GM23338 (cell line): ENCODE measurements at regions not wholly inside any gene's neighbourhood (a gene's known extent, or its start where the extent isn't known, plus 50 kb on each side); places are given as distances from the start of the nearest gene placed in this dataset.

ENCODE experiments used
- ATAC-seq: fragments of 200-7000 bp; cut with Tn5 transposase; 3 replicates; pipeline ENCODE4 v1.9.1; 2020
- DNase-seq: peaks from one replicate; pipeline ENCODE4 v3.0.0-alpha.2; 2015; ENCODE audit warnings: low spot score
- H2AFZ ChIP-seq: fragments of 200-600 bp; sonication (generic); 2 replicates; pipeline ENCODE4 v1.8.0; 2016; ENCODE audit warnings: antibody characterized with exemption, mild to moderate bottlenecking, moderate library complexity
- H3F3A ChIP-seq: fragments of 200-600 bp; sonication (generic); replicated peaks from 2 replicates; pipeline ENCODE4 v1.8.0; 2017; ENCODE audit warnings: antibody characterized with exemption, mixed run types, low read depth
- H3K27ac ChIP-seq: fragments of 200-600 bp; sonication (generic); 2 replicates; pipeline ENCODE4 v1.6.1; 2016; ENCODE audit warnings: low read depth
- H3K27me3 ChIP-seq: fragments of 200-600 bp; sonication (generic); 2 replicates; pipeline ENCODE4 v1.8.0; 2016; ENCODE audit warnings: mild to moderate bottlenecking, mixed run types, moderate library complexity; ENCODE audit not compliant: insufficient read depth
- H3K36me3 ChIP-seq: fragments of 200-600 bp; sonication (generic); 2 replicates; pipeline ENCODE4 v1.8.0; 2016; ENCODE audit warnings: mild to moderate bottlenecking; ENCODE audit not compliant: insufficient read depth
- H3K4me1 ChIP-seq: fragments of 200-600 bp; sonication (generic); 2 replicates; pipeline ENCODE4 v1.8.0; 2016; ENCODE audit warnings: mild to moderate bottlenecking, moderate library complexity; ENCODE audit not compliant: insufficient read depth
- H3K4me2 ChIP-seq: fragments of 200-600 bp; sonication (generic); 2 replicates; pipeline ENCODE4 v1.7.1; 2017; ENCODE audit warnings: mixed run types
- H3K4me3 ChIP-seq: fragments of 200-600 bp; sonication (generic); 2 replicates; pipeline ENCODE4 v1.6.1; 2016; ENCODE audit warnings: mixed run types
- H3K79me2 ChIP-seq: fragments of 200-600 bp; sonication (generic); replicated peaks from 2 replicates; pipeline ENCODE4 v1.8.0; 2017; ENCODE audit warnings: mild to moderate bottlenecking; ENCODE audit not compliant: insufficient read depth
- H3K9me2 ChIP-seq: fragments of 200-600 bp; sonication (generic); 2 replicates; pipeline ENCODE4 v1.8.0; 2017; ENCODE audit not compliant: insufficient read depth
- H4K20me1 ChIP-seq: fragments of 200-600 bp; sonication (generic); replicated peaks from 2 replicates; pipeline ENCODE4 v1.8.0; 2017; ENCODE audit warnings: mild to moderate bottlenecking; ENCODE audit not compliant: insufficient read depth
- H3K27ac Mint-ChIP-seq: 2 replicates; pipeline ENCODE4 v1.8.0; 2020; ENCODE audit warnings: inconsistent platforms, mild to moderate bottlenecking, moderate library complexity, mixed read lengths
- H3K27me3 Mint-ChIP-seq: 3 replicates; pipeline ENCODE4 v1.8.0; 2022; ENCODE audit warnings: low read depth, mild to moderate bottlenecking, moderate library complexity, mixed read lengths, inconsistent platforms; ENCODE audit not compliant: insufficient read depth, poor library complexity
- H3K36me3 Mint-ChIP-seq: 3 replicates; pipeline ENCODE4 v1.8.0; 2021; ENCODE audit warnings: low read depth, mild to moderate bottlenecking, inconsistent platforms, moderate library complexity, mixed read lengths
- H3K4me1 Mint-ChIP-seq: 3 replicates; pipeline ENCODE4 v1.8.0; 2020; ENCODE audit warnings: mild to moderate bottlenecking, inconsistent platforms, mixed read lengths
- H3K4me3 Mint-ChIP-seq: 3 replicates; pipeline ENCODE4 v1.8.0; 2021; ENCODE audit warnings: moderate library complexity, mild to moderate bottlenecking, inconsistent platforms, mixed read lengths
- H3K9me3 Mint-ChIP-seq: 3 replicates; pipeline ENCODE4 v1.8.0; 2020; ENCODE audit warnings: moderate library complexity, mild to moderate bottlenecking, inconsistent platforms, mixed read lengths
- CREB1 ChIP-seq: fragments of 250-450 bp; sonication (Bioruptor Pico); IDR thresholded peaks from 2 replicates; pipeline ENCODE4 v1.5.0; 2020; ENCODE audit warnings: low read depth, mild to moderate bottlenecking, moderate library complexity
- ETS1 ChIP-seq: IDR thresholded peaks from 2 replicates; pipeline ENCODE4 v1.6.1; 2016; ENCODE audit warnings: antibody characterized with exemption
- EZH2 ChIP-seq: fragments of 200-600 bp; sonication (generic); IDR thresholded peaks from one replicate; pipeline ENCODE4 v1.8.0; 2017; ENCODE audit warnings: antibody characterized with exemption, mild to moderate bottlenecking, low read depth; ENCODE audit not compliant: unreplicated experiment
- EZH2phosphoT487 ChIP-seq: fragments of 200-600 bp; sonication (generic); IDR thresholded peaks from one replicate; pipeline ENCODE4 v1.8.1; 2018; ENCODE audit warnings: antibody characterized with exemption; ENCODE audit not compliant: unreplicated experiment
- JUNB ChIP-seq: IDR thresholded peaks from one replicate; pipeline ENCODE4 v1.6.1; 2016; ENCODE audit warnings: antibody characterized with exemption; ENCODE audit not compliant: unreplicated experiment
- NANOG ChIP-seq: IDR thresholded peaks from 2 replicates; pipeline ENCODE4 v1.6.1; 2016; ENCODE audit warnings: antibody characterized with exemption, borderline replicate concordance
- POLR2AphosphoS5 ChIP-seq: IDR thresholded peaks from 2 replicates; pipeline ENCODE4 v1.6.1; 2016; ENCODE audit warnings: antibody characterized with exemption, low read depth
- STAT1 ChIP-seq: IDR thresholded peaks from one replicate; pipeline ENCODE4 v1.6.1; 2016; ENCODE audit warnings: antibody characterized with exemption; ENCODE audit not compliant: unreplicated experiment
- ZNF114 ChIP-seq: fragments of 250-450 bp; sonication (Bioruptor Pico); IDR thresholded peaks from 2 replicates; pipeline ENCODE4 v1.5.0; 2020; ENCODE audit warnings: mild to moderate bottlenecking, moderate library complexity
- ZNF331 ChIP-seq: fragments of 250-450 bp; sonication (Bioruptor Pico); IDR thresholded peaks from 2 replicates; pipeline ENCODE4 v1.5.0; 2020; ENCODE audit warnings: low read depth, mild to moderate bottlenecking, moderate library complexity
- ZNF462 ChIP-seq: fragments of 250-450 bp; sonication (Bioruptor Pico); IDR thresholded peaks from 2 replicates; pipeline ENCODE4 v1.5.0; 2020; ENCODE audit warnings: mild to moderate bottlenecking, moderate library complexity
- TF ChIP-seq, protein P1 (sequence below): IDR thresholded peaks from one replicate; pipeline ENCODE4 v1.6.1; 2018; ENCODE audit warnings: antibody characterized with exemption; ENCODE audit not compliant: unreplicated experiment
- TF ChIP-seq, protein P2 (sequence below), 2 experiments: fragments of 200-600 bp in 1 of 2; sonication (generic) in 1 of 2; conservative IDR thresholded peaks; 2 replicates each; pipeline versions ENCODE4 v1.5.1 to v1.6.1; 2016 to 2017; ENCODE audit warnings: antibody characterized with exemption in 2 of 2, low read depth in 2 of 2, mild to moderate bottlenecking in 2 of 2, moderate library complexity in 1 of 2

DNA sequence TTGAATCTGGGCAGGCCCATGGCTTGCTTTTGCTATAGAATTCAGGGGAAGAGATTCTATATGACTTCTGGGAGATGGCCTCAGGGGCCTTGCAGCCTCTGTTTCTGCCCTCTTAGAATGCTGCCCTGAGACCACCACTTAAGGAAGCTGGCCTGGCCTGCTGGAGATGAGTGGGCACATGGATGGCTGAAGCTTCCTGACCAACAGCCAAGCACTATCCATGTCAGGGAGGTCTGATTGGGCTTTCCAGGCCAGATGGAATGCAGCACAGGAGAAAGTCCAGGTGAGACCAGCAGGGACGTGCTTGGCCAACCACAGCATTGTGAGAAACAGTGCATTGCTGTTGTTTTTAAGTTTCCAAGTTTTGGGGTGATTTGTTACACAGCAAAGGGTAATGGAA is 308.1 kb downstream of the PTPRU start (continued):
- TF ChIP-seq, protein P1, sequence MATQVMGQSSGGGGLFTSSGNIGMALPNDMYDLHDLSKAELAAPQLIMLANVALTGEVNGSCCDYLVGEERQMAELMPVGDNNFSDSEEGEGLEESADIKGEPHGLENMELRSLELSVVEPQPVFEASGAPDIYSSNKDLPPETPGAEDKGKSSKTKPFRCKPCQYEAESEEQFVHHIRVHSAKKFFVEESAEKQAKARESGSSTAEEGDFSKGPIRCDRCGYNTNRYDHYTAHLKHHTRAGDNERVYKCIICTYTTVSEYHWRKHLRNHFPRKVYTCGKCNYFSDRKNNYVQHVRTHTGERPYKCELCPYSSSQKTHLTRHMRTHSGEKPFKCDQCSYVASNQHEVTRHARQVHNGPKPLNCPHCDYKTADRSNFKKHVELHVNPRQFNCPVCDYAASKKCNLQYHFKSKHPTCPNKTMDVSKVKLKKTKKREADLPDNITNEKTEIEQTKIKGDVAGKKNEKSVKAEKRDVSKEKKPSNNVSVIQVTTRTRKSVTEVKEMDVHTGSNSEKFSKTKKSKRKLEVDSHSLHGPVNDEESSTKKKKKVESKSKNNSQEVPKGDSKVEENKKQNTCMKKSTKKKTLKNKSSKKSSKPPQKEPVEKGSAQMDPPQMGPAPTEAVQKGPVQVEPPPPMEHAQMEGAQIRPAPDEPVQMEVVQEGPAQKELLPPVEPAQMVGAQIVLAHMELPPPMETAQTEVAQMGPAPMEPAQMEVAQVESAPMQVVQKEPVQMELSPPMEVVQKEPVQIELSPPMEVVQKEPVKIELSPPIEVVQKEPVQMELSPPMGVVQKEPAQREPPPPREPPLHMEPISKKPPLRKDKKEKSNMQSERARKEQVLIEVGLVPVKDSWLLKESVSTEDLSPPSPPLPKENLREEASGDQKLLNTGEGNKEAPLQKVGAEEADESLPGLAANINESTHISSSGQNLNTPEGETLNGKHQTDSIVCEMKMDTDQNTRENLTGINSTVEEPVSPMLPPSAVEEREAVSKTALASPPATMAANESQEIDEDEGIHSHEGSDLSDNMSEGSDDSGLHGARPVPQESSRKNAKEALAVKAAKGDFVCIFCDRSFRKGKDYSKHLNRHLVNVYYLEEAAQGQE: no peak

DNA sequence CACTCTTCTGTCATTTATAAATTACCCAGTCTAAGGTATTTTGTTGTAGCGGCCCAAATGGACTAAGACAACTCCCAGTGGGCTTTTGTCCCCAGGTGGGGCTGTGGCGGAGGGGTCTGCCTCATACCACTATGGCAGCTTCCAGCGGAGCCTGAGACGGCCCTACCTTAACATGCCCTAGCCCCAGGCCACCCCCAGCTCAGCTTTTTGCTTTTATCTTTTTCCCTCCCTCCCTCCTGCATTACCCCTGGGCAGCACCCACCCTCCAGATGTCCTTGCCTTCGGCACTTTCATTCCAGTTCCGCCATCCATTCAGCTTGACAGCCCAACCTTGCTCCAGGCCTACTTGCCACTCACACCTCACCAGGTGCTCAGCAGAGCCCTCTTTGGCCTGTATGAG is 307.3 kb downstream of the PTPRU start:
- Histone ChIP-seq H3K27ac (no peak overlapping the region), H3K4me3 (no peak overlapping the region), H3K9me2 (no peaks in the 10 kb centered on the region), H3F3A (no peaks in the 10 kb centered on the region), H3K4me1 (no peaks in the 10 kb centered on the region), H3K4me2 (no peak overlapping the region), H2AFZ (no peak overlapping the region), H3K27me3 (no peaks in the 10 kb centered on the region), H4K20me1 (no peaks in the 10 kb centered on the region), H3K79me2 (no peaks in the 10 kb centered on the region), H3K36me3 (no peaks in the 10 kb centered on the region)
- Mint-ChIP-seq H3K27me3 (peaks cover 2% of the 10 kb centered on the region), H3K36me3 (no peaks in the 10 kb centered on the region), H3K4me1 (no peaks in the 10 kb centered on the region; the same call in 2 of the 3 replicates), H3K27ac (no peak overlapping the region), H3K4me3 (no peak overlapping the region), H3K9me3 (no peaks in the 10 kb centered on the region; the same call in 2 of the 3 replicates)
- TF ChIP-seq ZNF114 (CRISPR knock-in tag): no peak
- no peak for TF ChIP-seq ZNF462
- no peak for TF ChIP-seq CREB1 (CRISPR knock-in tag)
- TF ChIP-seq EZH2phosphoT487: no peak
- no peak for TF ChIP-seq ZNF331 (CRISPR knock-in tag)
- TF ChIP-seq ETS1: no peak
- TF ChIP-seq STAT1: no peak
- no peak for TF ChIP-seq NANOG
- TF ChIP-seq, protein P2, sequence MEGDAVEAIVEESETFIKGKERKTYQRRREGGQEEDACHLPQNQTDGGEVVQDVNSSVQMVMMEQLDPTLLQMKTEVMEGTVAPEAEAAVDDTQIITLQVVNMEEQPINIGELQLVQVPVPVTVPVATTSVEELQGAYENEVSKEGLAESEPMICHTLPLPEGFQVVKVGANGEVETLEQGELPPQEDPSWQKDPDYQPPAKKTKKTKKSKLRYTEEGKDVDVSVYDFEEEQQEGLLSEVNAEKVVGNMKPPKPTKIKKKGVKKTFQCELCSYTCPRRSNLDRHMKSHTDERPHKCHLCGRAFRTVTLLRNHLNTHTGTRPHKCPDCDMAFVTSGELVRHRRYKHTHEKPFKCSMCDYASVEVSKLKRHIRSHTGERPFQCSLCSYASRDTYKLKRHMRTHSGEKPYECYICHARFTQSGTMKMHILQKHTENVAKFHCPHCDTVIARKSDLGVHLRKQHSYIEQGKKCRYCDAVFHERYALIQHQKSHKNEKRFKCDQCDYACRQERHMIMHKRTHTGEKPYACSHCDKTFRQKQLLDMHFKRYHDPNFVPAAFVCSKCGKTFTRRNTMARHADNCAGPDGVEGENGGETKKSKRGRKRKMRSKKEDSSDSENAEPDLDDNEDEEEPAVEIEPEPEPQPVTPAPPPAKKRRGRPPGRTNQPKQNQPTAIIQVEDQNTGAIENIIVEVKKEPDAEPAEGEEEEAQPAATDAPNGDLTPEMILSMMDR (conservative IDR thresholded peaks at IDR 0.05; ENCODE audit: low read depth in 2 of 2): no peak
- TF ChIP-seq EZH2: no peak
- TF ChIP-seq POLR2AphosphoS5: no peak
- no peak for TF ChIP-seq JUNB
- ATAC-seq (no peak), DNase-seq (no peak)
